Fibroblast of mammary gland (primary cell): ENCODE measurements at regions not wholly inside any gene's neighbourhood (a gene's known extent, or its start where the extent isn't known, plus 50 kb on each side); places are given as distances from the start of the nearest gene placed in this dataset.

ENCODE experiments used
- DNase-seq: peaks from one replicate; pipeline ENCODE4 v3.0.0-alpha.2; 2010; ENCODE audit warnings: low read depth
- H3K4me3 ChIP-seq: 2 replicates; pipeline ENCODE4 v1.5.1; 2011; ENCODE audit warnings: low read depth, mild to moderate bottlenecking, low read length, moderate library complexity; ENCODE audit not compliant: control insufficient read depth
- TF ChIP-seq, protein P1 (sequence below): conservative IDR thresholded peaks from 2 replicates; pipeline ENCODE4 v1.5.1; 2011; ENCODE audit warnings: low read depth, low read length, inconsistent platforms; ENCODE audit not compliant: control insufficient read depth, insufficient read depth

DNA sequence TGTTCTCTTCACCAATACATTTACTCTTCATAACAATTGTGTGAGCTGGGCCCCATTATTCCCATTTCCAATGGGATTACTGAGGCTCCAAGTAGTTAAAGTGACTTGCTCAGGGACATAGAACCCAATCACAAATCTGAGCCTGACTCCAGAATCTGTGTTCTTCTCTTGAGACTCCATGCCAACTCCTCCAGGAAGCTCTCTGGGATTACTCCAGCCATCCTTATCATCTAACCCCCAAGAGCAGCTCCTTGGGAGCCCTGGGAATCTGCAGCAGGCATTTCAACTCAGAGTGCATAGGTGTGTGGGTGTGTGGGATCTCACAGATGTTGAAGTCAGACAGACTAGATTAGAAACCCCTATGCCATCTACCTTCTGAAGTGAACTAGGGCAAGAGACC lies 131.4 kb upstream of the BOD1 start:
- TF ChIP-seq, protein P1, sequence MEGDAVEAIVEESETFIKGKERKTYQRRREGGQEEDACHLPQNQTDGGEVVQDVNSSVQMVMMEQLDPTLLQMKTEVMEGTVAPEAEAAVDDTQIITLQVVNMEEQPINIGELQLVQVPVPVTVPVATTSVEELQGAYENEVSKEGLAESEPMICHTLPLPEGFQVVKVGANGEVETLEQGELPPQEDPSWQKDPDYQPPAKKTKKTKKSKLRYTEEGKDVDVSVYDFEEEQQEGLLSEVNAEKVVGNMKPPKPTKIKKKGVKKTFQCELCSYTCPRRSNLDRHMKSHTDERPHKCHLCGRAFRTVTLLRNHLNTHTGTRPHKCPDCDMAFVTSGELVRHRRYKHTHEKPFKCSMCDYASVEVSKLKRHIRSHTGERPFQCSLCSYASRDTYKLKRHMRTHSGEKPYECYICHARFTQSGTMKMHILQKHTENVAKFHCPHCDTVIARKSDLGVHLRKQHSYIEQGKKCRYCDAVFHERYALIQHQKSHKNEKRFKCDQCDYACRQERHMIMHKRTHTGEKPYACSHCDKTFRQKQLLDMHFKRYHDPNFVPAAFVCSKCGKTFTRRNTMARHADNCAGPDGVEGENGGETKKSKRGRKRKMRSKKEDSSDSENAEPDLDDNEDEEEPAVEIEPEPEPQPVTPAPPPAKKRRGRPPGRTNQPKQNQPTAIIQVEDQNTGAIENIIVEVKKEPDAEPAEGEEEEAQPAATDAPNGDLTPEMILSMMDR = no peak
- no peak for DNase-seq
- no peak overlapping the region for H3K4me3 ChIP-seq

DNA sequence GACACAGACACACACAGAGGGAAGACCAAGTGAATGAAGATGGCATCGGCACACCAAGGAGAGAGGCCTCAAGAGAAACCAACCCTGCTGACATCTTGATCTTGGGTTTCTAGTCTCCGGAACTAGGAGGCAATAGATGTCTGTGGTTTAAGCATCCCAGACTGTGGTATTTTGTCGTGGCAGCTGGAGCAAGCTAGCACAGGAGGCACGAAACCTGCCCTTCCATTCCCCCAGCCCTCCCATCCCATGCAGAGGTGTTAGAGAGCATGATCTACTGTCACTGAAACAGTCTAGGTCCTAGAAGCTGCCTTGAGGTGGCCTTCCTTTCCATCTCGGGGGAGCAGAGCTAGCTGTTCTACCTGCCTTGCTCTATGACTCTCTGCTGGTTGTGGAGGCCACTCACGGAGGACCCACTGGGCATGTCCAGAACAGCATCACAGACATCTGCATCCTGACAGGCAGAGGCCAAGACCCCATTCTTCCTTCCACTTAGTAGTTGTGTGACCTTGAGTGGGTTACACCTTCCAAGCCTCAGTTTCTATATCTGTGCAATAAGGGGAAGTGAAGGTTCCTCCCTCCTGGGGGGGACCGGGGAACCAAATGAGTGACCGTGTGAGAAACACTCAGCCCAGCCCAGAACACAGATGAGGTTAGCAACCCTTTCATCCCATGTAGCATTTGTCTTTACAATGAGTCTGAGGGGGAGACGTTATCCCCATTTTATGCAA lies 134.3 kb upstream of the BOD1 start:
- TF ChIP-seq, protein P1 = no peak
- H3K4me3 ChIP-seq = no peak overlapping the region
- no peak for DNase-seq

DNA sequence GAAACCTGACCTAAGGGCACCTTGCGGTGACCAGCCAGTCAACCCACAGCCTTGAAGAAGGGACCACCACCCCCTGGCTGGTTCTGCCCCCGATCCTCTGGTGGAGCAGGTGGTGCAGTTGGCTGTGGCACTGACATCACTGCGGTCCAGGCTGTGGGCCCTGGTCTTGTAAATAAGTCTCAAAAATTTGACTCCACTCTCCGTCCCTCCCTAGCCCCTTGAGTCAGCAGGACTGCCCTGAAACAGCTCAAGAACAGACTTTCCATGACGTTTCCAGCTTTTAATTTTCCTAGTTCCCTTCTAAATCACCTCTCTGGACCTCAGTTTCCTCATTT lies 134.8 kb upstream of the BOD1 start:
- H3K4me3 ChIP-seq = no peak overlapping the region
- TF ChIP-seq, protein P1 = no peak
- DNase-seq = no peak

DNA sequence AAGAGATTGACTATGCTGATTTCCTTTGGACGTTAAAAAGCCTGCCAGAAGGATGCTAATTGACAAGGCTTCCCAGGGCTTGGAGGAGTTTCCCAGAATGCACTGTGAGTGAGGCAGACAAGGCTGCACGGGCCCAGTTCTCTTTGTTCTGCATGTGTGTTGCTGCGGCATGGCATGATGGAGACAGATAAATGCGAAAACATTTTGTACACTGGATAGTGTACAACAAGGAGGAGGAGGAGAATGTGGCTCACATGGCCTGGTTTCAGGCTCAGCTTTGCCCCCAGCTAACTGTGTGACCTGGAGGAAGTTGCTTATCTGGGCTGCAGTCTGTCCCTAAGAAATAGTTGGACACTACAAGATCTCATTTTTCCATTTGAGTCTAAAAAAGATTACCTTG lies 135.5 kb upstream of the CPEB4 start:
- TF ChIP-seq, protein P1 = no peak

DNA sequence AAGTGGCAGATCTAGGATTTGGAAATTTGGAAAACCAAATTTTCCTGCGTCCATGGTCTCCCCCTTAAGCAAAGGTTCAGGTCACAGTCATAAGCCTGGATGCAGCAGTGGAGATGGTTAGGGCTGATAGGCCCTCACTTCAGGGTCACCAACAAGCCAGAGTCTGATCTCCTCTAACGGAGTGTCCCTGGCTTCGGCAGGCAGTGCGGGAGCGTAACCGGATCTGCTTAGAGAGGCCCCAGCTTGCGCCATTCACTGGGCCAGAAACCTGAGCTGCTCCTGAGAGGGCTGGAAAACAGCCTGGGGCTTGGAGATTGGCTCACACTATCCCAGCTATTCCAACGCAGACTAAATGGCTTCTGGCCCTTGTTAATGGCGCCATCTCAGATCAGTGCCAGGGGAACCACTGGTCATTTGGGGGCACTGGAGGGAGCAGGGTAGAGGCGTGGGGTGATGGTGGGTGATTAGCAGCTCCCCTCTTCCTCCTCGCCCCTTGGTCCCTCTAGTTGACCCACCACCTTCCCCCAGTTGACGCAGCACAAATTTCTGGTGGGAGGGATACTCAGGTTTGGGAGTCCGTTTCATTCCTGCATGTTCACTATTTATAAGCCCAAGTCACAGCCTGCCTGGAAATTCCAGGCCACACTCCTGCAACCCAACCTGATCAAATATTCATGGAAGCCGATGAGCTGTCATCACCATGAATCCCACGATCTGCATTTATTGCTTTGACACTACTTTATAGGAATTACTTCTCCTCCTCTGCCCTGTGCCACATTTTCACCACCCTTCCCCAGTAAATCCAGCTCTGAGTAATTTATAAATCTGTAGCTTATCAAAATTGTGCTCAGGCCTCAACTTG lies 134.6 kb upstream of the CPEB4 start:
- H3K4me3 ChIP-seq = no peak overlapping the region
- TF ChIP-seq, protein P1 = no peak
- DNase-seq = peak; percentile 15

More for the DNA sequence above, 135.5 kb upstream of the CPEB4 start:
- H3K4me3 ChIP-seq = no peak overlapping the region
- no peak for DNase-seq

DNA sequence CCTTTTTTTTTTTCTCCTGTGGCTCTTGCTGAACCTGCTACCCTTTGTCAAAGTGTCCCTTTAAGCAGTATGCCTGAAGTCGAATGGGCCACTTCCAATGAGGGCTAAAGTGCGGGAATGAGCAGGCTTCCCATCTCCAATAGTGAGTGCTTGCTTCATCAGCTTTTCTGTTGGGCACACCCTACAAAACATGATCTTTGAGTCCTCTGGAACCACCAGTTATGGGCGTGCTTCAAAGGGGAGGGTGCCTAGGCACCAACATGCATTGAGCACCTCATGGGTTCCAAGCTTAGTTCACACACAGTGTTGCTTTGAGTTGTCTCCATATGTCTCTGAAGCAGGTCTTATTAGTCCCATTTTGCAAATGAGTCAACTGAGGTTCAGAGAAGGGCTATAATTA lies 132.8 kb upstream of the CPEB4 start:
- TF ChIP-seq, protein P1 = no peak
- no peak for DNase-seq
- H3K4me3 ChIP-seq = no peak overlapping the region
